ENCODE measurements at regions not wholly inside any gene's neighbourhood (a gene's known extent, or its start where the extent isn't known, plus 50 kb on each side); places are given as distances from the start of the nearest gene placed in this dataset.

- no peak overlapping the region for H3K27ac Mint-ChIP-seq
- no peak overlapping the region for H3K4me3 Mint-ChIP-seq
- peaks cover 0 to 7% of the 10 kb centered on the region in 2 donors for H3K4me1 Mint-ChIP-seq (ENCODE audit: low read depth in 2 of 2)
Measured at GRCh38 chr10:124180044-124180745, 86.8 kb upstream of the CHST15 start.

GRCh38 chr10:124179308-124180043 is 86.1 kb upstream of the CHST15 start:
- Mint-ChIP-seq H3K4me1 (ENCODE audit: low read depth in 2 of 2) (peaks cover 0 to 7% of the 10 kb centered on the region in 2 donors), H3K9me3 (no peaks in the 10 kb centered on the region), H3K36me3 (ENCODE audit: insufficient read depth) (peaks cover 3% of the 10 kb centered on the region), H3K27ac (no peak overlapping the region), H3K4me3 (no peak overlapping the region), H3K27me3 (peaks cover 19 to 43% of the 10 kb centered on the region in 2 donors)
- ATAC-seq (replicated peaks) (no peak), DNase-seq (no peak)

More at GRCh38 chr10:124180044-124180745, 86.8 kb upstream of the CHST15 start:
- Mint-ChIP-seq H3K36me3 (ENCODE audit: insufficient read depth) (peaks cover 3% of the 10 kb centered on the region), H3K27me3 (peaks cover 19 to 36% of the 10 kb centered on the region in 2 donors), H3K9me3 (no peaks in the 10 kb centered on the region)
- DNase-seq (no peak), ATAC-seq (replicated peaks) (no peak)

DNA sequence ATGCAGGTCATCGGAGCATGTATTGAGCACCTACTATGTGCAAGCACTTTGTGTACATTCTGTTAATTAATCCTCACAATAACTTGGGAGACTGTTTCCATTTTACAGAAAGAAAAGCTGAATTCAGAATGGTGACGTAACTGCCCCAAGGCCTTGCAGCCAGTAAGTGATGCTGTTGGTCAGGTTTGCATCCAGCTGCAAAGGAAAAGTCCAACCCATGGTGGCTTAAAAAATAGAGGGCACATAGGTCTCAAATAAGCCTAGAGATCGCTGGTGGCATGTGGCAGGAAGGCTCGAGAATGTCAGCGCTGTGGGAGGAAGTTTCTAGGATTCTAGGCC is 83.8 kb upstream of the CHST15 start:
- ATAC-seq (replicated peaks): no peak
- peaks cover 3% of the 10 kb centered on the region for H3K36me3 Mint-ChIP-seq (ENCODE audit: insufficient read depth)

DNA sequence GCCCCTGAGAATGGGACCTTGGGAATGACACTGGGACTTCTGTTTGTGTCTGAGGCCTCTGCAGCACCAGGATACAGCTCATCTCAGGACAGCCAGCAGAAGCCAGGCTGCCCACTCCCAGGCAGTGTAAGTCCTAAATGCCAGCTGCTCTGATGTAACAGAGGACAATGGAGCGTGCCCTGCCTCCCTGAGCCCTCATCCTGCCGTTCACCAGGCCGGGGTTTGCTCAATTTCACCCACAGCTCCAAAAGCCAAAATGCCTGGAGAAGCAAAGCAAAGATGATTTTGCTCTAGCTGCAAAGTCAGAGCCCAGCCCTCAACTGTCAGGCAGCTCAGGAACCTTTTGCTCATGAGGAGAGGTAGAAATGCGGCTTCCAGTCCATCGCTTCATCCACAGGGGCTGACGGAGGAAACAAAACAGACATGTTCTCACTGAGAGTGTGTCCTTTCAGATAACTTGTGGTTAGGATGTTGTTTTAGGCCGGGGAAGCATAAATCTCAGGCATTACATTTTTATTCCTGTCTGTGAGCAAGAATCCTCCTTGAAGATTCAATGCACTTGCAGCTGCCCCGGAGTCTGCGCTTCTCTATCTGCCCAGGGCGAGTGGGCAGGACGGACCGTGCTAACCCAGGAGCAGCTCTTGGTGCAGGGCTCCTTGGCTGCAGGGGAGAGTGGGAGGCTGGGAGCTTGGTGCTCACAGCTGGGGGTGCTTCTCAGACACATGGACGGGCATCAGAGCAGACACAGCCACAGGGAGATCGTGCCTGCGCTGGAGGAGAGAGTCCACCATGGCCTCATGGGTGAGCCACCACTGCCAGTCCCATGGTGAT is 83.2 kb upstream of the CHST15 start:
- ATAC-seq (replicated peaks) (no peak), DNase-seq (no peak)
- Mint-ChIP-seq H3K4me1 (ENCODE audit: low read depth in 2 of 2) (peaks cover 0 to 7% of the 10 kb centered on the region in 2 donors), H3K9me3 (no peaks in the 10 kb centered on the region), H3K27ac (no peak overlapping the region), H3K4me3 (no peak overlapping the region), H3K36me3 (ENCODE audit: insufficient read depth) (peaks cover 3% of the 10 kb centered on the region), H3K27me3 (peaks cover 28 to 50% of the 10 kb centered on the region in 2 donors)

More for the DNA sequence above, 83.8 kb upstream of the CHST15 start:
- no peak overlapping the region for H3K4me3 Mint-ChIP-seq
- H3K4me1 Mint-ChIP-seq (ENCODE audit: low read depth in 2 of 2): peaks cover 0 to 7% of the 10 kb centered on the region in 2 donors
- no peak overlapping the region for H3K27ac Mint-ChIP-seq
- no peak for DNase-seq
- peaks cover 28 to 52% of the 10 kb centered on the region in 2 donors for H3K27me3 Mint-ChIP-seq
- no peaks in the 10 kb centered on the region for H3K9me3 Mint-ChIP-seq

- Mint-ChIP-seq H3K27ac (no peak overlapping the region), H3K36me3 (ENCODE audit: insufficient read depth) (peaks cover 3% of the 10 kb centered on the region), H3K4me3 (no peak overlapping the region), H3K4me1 (ENCODE audit: low read depth in 2 of 2) (peaks cover 0 to 7% of the 10 kb centered on the region in 2 donors), H3K27me3 (peaks cover 28 to 50% of the 10 kb centered on the region in 2 donors), H3K9me3 (no peaks in the 10 kb centered on the region)
- ATAC-seq (replicated peaks) (no peak), DNase-seq (no peak)
Measured at GRCh38 chr10:124175701-124176348, 82.4 kb upstream of the CHST15 start.

DNA sequence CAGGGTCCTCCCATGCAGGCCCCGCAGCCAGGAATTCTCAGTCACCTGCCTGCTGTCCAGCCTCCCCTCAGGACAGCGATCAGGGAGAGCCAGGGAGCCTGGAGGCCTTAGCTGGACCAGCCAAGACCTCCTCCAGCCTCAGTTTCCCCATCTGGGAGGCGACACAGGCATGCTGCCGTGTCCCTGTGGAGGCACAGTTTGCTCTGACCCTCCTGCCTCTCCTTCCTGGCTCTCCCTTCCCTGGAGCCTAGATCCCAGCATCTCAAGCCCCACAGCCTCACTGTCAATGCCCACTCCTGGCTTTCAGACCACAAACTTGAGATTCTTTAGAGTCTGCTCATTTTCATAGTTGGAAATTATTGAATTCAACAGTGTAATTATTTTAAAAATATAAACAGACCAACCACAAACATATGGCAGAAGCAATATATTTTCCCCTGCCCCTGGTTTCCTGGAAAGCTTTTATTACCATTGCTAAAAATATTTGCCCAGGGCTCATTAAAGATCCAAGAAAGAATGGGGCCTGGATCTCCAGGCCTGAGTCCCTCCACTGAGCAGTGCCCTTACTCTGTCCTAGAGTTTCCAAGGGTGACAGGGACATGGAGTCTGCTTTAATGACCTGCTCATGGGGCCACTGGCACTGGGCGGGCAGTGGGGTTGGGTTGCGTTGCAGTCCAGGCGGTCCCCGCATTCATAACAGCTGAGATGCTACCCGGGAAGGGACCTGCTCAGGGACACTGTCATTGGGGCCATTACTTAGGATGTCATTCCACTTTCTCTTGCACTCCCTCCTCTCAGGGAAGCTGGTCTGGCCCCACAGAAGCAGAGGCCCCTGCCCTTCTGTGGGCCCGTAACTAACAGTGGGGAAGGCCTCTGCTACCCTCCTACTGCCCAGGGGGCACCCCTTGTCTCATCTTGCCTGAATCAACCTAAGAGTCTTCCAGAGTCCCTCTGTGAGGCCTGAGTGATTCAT is 81.6 kb upstream of the CHST15 start:
- Mint-ChIP-seq H3K9me3 (no peaks in the 10 kb centered on the region), H3K4me1 (ENCODE audit: low read depth in 2 of 2) (peaks cover 0 to 7% of the 10 kb centered on the region in 2 donors), H3K27me3 (peaks cover 28 to 50% of the 10 kb centered on the region in 2 donors), H3K27ac (no peak overlapping the region), H3K36me3 (ENCODE audit: insufficient read depth) (peaks cover 3% of the 10 kb centered on the region), H3K4me3 (no peak overlapping the region)
- DNase-seq (no peak), ATAC-seq (replicated peaks) (no peak)

DNA sequence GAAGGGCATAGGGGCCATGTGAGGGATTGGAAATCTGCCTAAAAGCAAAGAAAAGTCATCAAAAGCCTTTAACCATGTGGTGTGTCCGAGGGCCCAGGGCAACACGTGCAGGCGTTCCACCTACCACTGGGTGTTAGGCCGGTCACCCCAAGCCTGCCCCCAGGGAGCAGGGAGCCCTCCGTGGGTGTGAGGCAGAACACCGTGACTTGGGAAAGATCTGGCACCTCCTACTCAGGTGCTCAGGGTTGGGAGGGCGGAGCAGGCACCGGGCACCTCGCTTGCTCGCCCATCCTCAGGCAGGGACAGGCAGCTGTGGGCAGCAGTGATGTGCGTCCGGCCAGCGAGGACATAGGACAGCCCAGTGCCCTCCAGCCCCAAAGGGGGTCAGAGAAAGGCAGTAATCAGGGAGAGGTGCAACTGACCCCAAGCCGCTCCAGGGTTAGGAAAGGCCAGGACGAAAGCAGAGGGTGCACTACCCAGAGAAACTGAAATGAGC is 80.7 kb upstream of the CHST15 start:
- DNase-seq: no peak
- Mint-ChIP-seq H3K36me3 (ENCODE audit: insufficient read depth) (peaks cover 3% of the 10 kb centered on the region), H3K27me3 (peaks cover 28 to 50% of the 10 kb centered on the region in 2 donors), H3K9me3 (no peaks in the 10 kb centered on the region), H3K4me1 (ENCODE audit: low read depth in 2 of 2) (peaks cover 0 to 7% of the 10 kb centered on the region in 2 donors), H3K4me3 (no peak overlapping the region), H3K27ac (no peak overlapping the region)
- ATAC-seq (replicated peaks): no peak

DNA sequence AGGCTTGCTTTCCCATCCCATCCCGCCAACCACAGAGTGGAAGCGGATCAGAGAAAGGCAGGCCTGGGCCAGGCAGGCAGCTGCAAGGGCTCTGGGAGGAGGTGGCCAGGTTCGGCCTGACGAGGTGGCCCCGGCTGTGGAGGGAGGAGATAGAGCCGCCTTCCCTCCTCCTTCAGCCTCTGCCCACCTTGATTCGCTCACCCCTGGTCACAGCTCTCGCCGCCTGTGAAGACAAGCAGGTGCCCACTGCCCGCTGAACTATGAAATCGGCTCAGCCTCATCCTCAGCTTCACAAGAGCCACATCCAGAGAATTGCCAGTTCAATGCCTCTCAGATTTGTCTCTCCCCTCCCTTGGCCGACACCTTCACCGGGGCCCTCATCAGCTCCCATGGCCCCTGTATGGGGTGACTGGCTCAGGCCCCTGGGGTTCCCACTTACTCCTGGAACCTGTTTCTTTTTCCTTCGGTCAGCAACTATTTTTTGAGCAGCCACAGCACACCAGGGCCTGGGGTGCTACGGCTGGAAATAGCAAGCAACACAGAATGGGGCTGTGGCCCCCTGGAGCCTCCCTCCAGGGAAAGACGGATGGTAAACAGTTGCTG is 80.0 kb upstream of the CHST15 start:
- no peak overlapping the region for H3K4me3 Mint-ChIP-seq
- H3K27ac Mint-ChIP-seq: no peak overlapping the region
- H3K9me3 Mint-ChIP-seq: no peaks in the 10 kb centered on the region
- no peak for ATAC-seq (replicated peaks)
- peaks cover 28 to 50% of the 10 kb centered on the region in 2 donors for H3K27me3 Mint-ChIP-seq
- H3K36me3 Mint-ChIP-seq (ENCODE audit: insufficient read depth): peaks cover 3% of the 10 kb centered on the region
- peaks cover 0 to 7% of the 10 kb centered on the region in 2 donors for H3K4me1 Mint-ChIP-seq (ENCODE audit: low read depth in 2 of 2)
- no peak for DNase-seq

DNA sequence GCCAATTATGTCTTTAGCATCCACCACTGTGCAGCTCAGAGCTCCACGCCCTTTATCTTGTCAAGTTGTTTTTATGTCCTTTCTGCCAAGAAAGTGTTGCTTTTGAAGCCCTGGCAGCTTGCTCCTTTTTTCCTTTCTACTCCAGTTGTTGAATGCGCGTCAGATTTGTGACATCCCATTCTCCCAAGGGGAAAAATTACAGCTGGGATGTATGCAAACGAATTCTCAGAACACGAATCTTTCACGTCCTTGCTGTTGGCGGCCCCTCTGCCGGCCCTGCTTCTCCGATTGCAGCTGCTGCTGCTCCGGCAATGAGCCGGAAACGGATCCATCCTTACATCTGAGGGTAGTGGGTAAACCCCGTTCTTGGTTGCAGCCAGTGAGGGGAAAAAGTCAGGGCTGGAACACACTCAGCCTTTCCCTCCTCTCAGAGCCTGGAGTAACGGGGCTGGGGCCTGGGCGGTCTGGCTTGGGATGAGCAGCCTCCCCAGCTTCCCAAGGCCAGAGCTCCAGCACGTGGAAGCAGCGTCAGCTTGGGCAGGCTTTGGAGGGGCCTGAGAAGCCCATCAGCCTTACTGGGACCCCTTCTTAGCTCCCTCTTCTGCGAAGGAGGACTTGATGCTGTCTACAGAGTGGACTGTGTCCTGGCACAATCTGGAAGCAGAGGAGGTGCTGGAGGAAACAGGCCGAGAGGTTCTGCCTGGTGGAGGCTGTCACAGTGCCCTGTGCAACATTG is 79.0 kb upstream of the CHST15 start:
- DNase-seq (no peak), ATAC-seq (replicated peaks) (no peak)
- H3K4me1 Mint-ChIP-seq (ENCODE audit: low read depth in 2 of 2): peaks cover 0 to 7% of the 10 kb centered on the region in 2 donors
- no peaks in the 10 kb centered on the region for H3K9me3 Mint-ChIP-seq
- H3K4me3 Mint-ChIP-seq: no peak overlapping the region
- H3K36me3 Mint-ChIP-seq (ENCODE audit: insufficient read depth): peaks cover 3% of the 10 kb centered on the region
- H3K27me3 Mint-ChIP-seq: peaks cover 28 to 50% of the 10 kb centered on the region in 2 donors
- no peak overlapping the region for H3K27ac Mint-ChIP-seq

- no peak for DNase-seq
- H3K36me3 Mint-ChIP-seq (ENCODE audit: insufficient read depth): peaks cover 3% of the 10 kb centered on the region
- H3K27ac Mint-ChIP-seq: no peak overlapping the region
Measured at GRCh38 chr10:124171561-124171960, 78.2 kb upstream of the CHST15 start.

DNA sequence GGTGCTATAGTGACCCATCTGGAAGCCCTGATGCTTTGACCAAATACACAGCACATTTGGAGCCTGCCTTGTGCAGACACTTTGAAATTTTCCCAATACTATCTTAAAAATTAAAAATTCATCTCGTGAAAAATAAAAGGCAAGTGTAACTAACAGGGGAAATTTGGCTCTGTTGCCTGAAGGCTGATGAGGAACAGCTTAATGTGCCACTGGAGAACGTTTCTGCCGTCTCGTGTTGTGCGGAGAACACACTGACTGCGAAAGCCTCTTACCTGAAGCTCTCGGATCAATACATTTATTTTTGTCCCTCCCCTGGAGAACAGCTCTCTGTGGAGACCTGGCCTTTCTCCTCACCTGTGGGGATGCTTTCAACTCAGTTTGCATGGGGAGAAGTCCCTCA is 77.2 kb upstream of the CHST15 start:
- Mint-ChIP-seq H3K36me3 (ENCODE audit: insufficient read depth) (peaks cover under 1% of the 10 kb centered on the region), H3K4me1 (ENCODE audit: low read depth in 2 of 2) (no peaks in the 10 kb centered on the region), H3K4me3 (no peak overlapping the region), H3K27ac (no peak overlapping the region), H3K9me3 (no peaks in the 10 kb centered on the region), H3K27me3 (peaks cover 17 to 42% of the 10 kb centered on the region in 2 donors)
- DNase-seq: no peak
- no peak for ATAC-seq (replicated peaks)

More at GRCh38 chr10:124171561-124171960, 78.2 kb upstream of the CHST15 start:
- H3K4me3 Mint-ChIP-seq: no peak overlapping the region
- H3K9me3 Mint-ChIP-seq: no peaks in the 10 kb centered on the region
- peaks cover 0 to 7% of the 10 kb centered on the region in 2 donors for H3K4me1 Mint-ChIP-seq (ENCODE audit: low read depth in 2 of 2)
- ATAC-seq (replicated peaks): no peak
- H3K27me3 Mint-ChIP-seq: peaks cover 23 to 48% of the 10 kb centered on the region in 2 donors

Data from effector memory CD8-positive, alpha-beta T cell (primary cell).